Tibial nerve (tissue), 4 donors: ENCODE measurements at regions not wholly inside any gene's neighbourhood (a gene's known extent, or its start where the extent isn't known, plus 50 kb on each side); places are given as distances from the start of the nearest gene placed in this dataset.
"Not testable (repeated sequence)": the region's sequence is repeated elsewhere in the genome, so short reads cannot be mapped to it uniquely, and the experiment has no call there.

Experiments used
- DNase-seq, 2 donors: peaks; one replicate each; pipeline ENCODE4 v3.0.0-alpha.2; 2019; ENCODE audit warnings: low spot score in 2 of 2
- H3K27ac ChIP-seq, 4 donors: fragments of 200-600 bp; sonication (generic) in 3 of 4; one replicate each; pipeline ENCODE4 v1.5.1; 2017 to 2019; ENCODE audit warnings: mild to moderate bottlenecking in 1 of 4
- H3K27me3 ChIP-seq, 2 donors: fragments of 200-600 bp; sonication (generic) in 1 of 2; one replicate each; pipeline versions ENCODE4 v1.5.1 to v1.6.0; 2017 to 2019
- H3K36me3 ChIP-seq, 3 donors: fragments of 200-600 bp; sonication (generic); one replicate each; pipeline ENCODE4 v1.5.1; 2018 to 2019
- H3K4me1 ChIP-seq, 4 donors: fragments of 200-600 bp; sonication (generic) in 3 of 4; one replicate each; pipeline ENCODE4 v1.5.1; 2017 to 2019
- H3K4me3 ChIP-seq, 4 donors: fragments of 200-600 bp; sonication (generic) in 3 of 4; one replicate each; pipeline ENCODE4 v1.5.1; 2017 to 2019; ENCODE audit warnings: mild to moderate bottlenecking in 1 of 4, moderate library complexity in 1 of 4
- H3K9me3 ChIP-seq, 4 donors: fragments of 200-600 bp; sonication (generic) in 3 of 4; one replicate each; pipeline ENCODE4 v1.5.1; 2017 to 2019
- EP300 ChIP-seq, 2 donors: sonication (generic); formaldehyde crosslinking; IDR thresholded peaks; one replicate each; pipeline ENCODE4 v1.6.1; 2017; ENCODE audit warnings: antibody characterized with exemption in 2 of 2, mild to moderate bottlenecking in 1 of 2
- POLR2A ChIP-seq, 2 donors: fragments of 450-650 bp; IDR thresholded peaks; one replicate each; pipeline ENCODE4 v1.6.1; 2017; ENCODE audit warnings: antibody characterized with exemption in 2 of 2, mild to moderate bottlenecking in 2 of 2, moderate library complexity in 2 of 2
- WGBS, 2 donors: methylation state at CpG; one replicate each; pipeline ENCODE4 v1.1.5; 2018; 5-methylcytosine and 5-hydroxymethylcytosine counted together
- TF ChIP-seq, protein P1 (sequence below), 5 experiments: fragments of 200-600 bp in 3 of 5; fragments of 450-650 bp in 2 of 5; sonication (generic) in 3 of 5; IDR thresholded peaks; one replicate each; pipeline ENCODE4 v1.5.1; 2016 to 2019; ENCODE audit warnings: antibody characterized with exemption in 5 of 5, mild to moderate bottlenecking in 3 of 5, moderate library complexity in 2 of 5

DNA sequence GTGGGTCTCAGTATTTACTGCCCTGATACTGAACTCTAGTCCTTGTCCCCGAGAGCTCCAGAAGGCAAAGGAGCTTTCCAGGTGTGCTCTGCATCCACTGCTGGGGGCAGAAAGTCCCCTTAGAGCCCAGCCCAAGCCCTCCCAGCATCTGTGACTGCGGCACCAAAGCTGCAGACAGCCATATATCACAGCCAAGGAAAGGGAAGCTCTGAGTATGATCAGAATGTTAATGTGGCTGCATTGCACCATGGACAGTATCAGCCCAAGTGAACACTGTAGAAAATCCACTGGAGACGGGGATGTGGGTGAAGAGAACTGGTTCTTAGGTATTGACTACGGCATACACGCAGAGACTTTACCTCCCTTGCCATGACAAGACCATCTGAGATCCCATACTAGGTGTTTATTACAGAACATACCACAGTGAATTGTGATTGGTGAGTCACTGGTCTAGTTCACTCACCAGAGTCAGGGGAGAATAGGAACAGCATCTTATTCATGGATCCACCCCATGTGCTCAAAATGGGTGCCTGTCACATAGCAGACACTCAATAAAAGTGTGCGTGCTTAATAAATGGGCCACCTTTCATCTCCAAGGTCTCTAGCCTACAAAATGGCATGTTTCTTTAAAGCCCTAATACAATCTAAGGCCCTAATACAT lies 170.3 kb downstream of the HHIPL2 start:
- no peaks in the 10 kb centered on the region for H3K9me3 ChIP-seq
- WGBS, 2 donors: 72 to 77% methylated on average over 6 of the region's 6 CpGs
- TF ChIP-seq POLR2A (IDR thresholded peaks at IDR 0.05) (no peak), EP300 (IDR thresholded peaks at IDR 0.05) (no peak)
- TF ChIP-seq, protein P1, sequence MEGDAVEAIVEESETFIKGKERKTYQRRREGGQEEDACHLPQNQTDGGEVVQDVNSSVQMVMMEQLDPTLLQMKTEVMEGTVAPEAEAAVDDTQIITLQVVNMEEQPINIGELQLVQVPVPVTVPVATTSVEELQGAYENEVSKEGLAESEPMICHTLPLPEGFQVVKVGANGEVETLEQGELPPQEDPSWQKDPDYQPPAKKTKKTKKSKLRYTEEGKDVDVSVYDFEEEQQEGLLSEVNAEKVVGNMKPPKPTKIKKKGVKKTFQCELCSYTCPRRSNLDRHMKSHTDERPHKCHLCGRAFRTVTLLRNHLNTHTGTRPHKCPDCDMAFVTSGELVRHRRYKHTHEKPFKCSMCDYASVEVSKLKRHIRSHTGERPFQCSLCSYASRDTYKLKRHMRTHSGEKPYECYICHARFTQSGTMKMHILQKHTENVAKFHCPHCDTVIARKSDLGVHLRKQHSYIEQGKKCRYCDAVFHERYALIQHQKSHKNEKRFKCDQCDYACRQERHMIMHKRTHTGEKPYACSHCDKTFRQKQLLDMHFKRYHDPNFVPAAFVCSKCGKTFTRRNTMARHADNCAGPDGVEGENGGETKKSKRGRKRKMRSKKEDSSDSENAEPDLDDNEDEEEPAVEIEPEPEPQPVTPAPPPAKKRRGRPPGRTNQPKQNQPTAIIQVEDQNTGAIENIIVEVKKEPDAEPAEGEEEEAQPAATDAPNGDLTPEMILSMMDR (IDR thresholded peaks at IDR 0.05): no peak
- peaks cover 0 to 10% (median 3%) of the 10 kb centered on the region in 4 donors for H3K4me1 ChIP-seq
- no peak overlapping the region for H3K4me3 ChIP-seq
- H3K27ac ChIP-seq: no peak overlapping the region
- H3K36me3 ChIP-seq: no peaks in the 10 kb centered on the region
- H3K27me3 ChIP-seq: no peaks in the 10 kb centered on the region
- no peak for DNase-seq

DNA sequence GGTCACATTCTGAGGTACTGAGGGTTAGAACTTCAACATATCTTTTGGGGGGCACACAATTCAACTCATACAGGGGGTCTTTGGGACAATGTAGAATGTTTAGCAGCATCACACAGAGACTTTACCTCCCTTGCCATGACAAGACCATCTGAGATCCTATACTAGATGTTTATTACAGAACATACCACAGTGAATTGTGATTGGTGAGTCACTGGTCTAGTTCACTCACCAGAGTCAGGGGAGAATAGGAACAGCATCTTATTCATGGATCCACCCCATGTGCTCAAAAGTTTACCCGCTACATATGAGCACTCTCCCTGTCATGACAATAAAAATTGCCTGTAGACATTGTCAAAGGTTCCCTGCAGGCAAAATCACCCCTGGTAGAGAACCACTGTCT lies 171.1 kb downstream of the HHIPL2 start:
- H3K27ac ChIP-seq, H3K27me3 ChIP-seq, H3K9me3 ChIP-seq, H3K36me3 ChIP-seq, H3K4me3 ChIP-seq, DNase-seq, H3K4me1 ChIP-seq: not testable (repeated sequence)
- 96 to 100% methylated on average over 1 of the region's 1 CpG for WGBS, 2 donors

DNA sequence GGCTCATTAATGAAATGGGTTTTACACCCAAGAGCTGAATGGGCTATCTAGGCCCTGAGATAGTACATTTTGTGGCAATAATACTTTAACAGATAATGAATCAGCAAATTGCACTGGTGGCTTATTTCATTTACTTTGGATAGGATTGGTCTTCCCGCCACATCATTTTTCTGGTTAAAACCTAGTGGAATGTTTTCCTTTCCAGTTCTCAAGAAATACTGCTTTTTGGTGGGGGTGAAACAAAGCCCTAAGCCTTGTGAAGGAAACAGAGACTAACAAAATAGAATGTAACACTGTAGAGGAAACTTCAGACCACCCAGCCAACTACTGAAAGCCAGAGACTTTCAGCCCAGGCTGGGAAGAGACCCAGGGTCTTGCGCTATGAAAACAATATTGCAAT lies 172.2 kb downstream of the HHIPL2 start:
- DNase-seq: no peak
- H3K9me3 ChIP-seq: no peaks in the 10 kb centered on the region
- H3K27ac ChIP-seq: no peak overlapping the region
- H3K27me3 ChIP-seq: no peaks in the 10 kb centered on the region
- no peaks in the 10 kb centered on the region for H3K36me3 ChIP-seq
- WGBS, 2 donors: 58 to 69% methylated on average over 2 of the region's 2 CpGs
- no peak overlapping the region for H3K4me3 ChIP-seq
- TF ChIP-seq POLR2A (IDR thresholded peaks at IDR 0.05) (no peak), EP300 (IDR thresholded peaks at IDR 0.05) (no peak)
- TF ChIP-seq, protein P1 (IDR thresholded peaks at IDR 0.05): no peak
- peaks cover 0 to 10% (median 3%) of the 10 kb centered on the region in 4 donors for H3K4me1 ChIP-seq

DNA sequence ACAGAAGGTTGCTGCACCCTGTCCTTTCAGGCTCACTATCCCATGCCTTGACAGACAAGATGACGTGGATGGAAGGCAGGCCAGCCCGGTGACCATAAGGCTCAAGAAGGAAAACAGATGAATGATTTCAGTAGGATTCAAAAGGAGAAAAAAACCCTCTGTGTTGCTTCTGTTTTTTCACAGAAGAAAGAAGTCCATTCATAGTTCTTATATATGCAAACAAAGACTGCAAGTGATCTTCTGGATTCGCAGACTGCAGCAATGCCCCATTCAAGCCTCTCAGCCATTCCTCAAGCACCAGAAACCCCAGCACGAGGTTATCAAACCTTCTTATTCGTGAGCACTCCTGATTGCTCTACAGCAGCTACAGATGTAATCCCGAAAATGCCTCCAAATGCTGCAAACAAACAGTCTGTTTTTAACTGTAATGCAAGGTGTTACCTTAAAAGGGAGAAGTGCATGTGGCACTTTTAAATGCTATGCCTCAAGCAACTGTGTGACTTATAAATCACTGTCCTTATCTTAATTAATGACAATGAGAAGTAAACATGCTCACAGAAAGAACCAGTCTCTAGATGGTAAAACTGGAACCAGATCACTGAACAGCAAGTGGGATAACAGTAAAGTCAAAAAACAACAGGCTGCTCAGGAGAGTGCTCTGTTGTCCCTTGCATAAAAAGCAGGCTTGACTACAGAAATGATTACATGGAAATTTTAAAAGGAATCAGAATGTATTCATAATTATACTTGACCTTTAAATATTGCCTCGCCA lies 173.9 kb downstream of the HHIPL2 start:
- no peaks in the 10 kb centered on the region for H3K36me3 ChIP-seq
- peaks cover 0 to 10% (median 3%) of the 10 kb centered on the region in 4 donors for H3K4me1 ChIP-seq
- WGBS, 2 donors: 36 to 43% methylated on average over 7 of the region's 7 CpGs
- no peak overlapping the region for H3K4me3 ChIP-seq
- TF ChIP-seq EP300 (IDR thresholded peaks at IDR 0.05) (no peak), POLR2A (IDR thresholded peaks at IDR 0.05) (no peak)
- TF ChIP-seq, protein P1 (IDR thresholded peaks at IDR 0.05): no peak
- H3K27me3 ChIP-seq: no peaks in the 10 kb centered on the region
- DNase-seq: no peak
- no peak overlapping the region for H3K27ac ChIP-seq
- H3K9me3 ChIP-seq: no peaks in the 10 kb centered on the region

DNA sequence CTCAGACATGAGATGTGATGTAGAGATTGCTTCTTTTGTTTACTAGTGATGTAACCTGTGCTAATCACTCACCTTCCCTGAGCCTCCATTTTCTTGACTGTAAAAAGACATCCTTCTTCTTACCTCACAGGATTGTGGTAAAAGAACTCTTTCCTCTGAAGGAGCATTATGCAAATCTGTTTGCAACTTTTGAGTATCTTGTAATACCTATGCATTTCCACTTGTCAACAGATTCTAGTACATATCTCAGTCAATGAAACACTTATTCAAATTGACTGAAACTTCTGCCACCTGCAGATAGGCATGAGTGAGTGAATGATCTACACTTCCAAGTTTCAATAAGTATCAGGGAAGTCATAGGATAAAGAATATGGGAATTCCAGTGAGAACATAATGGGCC lies 174.7 kb downstream of the HHIPL2 start:
- Histone ChIP-seq H3K36me3 (no peaks in the 10 kb centered on the region), H3K27me3 (no peaks in the 10 kb centered on the region), H3K27ac (no peak overlapping the region), H3K4me1 (peaks cover 0 to 10% (median 3%) of the 10 kb centered on the region in 4 donors), H3K9me3 (no peaks in the 10 kb centered on the region), H3K4me3 (no peak overlapping the region)
- no peak for DNase-seq
- TF ChIP-seq EP300 (IDR thresholded peaks at IDR 0.05): no peak
- no peak for TF ChIP-seq POLR2A (IDR thresholded peaks at IDR 0.05)
- TF ChIP-seq, protein P1 (IDR thresholded peaks at IDR 0.05): no peak
